ENCODE measurements at regions not wholly inside any gene's neighbourhood (a gene's known extent, or its start where the extent isn't known, plus 50 kb on each side); places are given as distances from the start of the nearest gene placed in this dataset.

DNA sequence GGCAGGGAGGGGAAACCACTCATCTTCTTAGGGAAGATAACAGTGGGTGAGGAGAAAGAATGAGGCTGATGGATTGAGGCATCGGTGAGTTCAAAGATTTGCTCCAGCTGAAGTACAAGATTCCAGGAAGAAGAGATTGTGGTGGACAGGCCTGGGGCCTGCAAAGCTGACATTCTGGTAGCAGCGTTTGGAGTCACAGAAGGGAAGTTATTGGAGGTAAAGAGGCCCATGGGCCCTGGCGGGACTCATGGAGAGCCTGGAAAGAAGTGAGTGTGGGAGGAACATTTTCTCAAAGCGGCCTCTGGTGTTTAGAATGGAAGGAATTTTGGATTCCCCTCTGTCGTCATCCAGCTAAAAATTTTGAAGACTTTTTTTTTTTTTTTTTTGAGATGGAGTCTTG is 160.0 kb upstream of the KLF6 start:
- no peak overlapping the region for H3K27ac Mint-ChIP-seq
- H3K9me3 Mint-ChIP-seq, result no peaks in the 10 kb centered on the region
- H3K27me3 Mint-ChIP-seq, result peaks cover 16% of the 10 kb centered on the region
- H3K4me3 Mint-ChIP-seq, result no peak overlapping the region
- intact Hi-C loops (cut with micrococcal nuclease), result no loop called here
- no peaks in the 10 kb centered on the region for H3K36me3 Mint-ChIP-seq (ENCODE audit: low read depth)
- H3K4me1 Mint-ChIP-seq (ENCODE audit: low read depth), result peaks cover 38% of the 10 kb centered on the region

- H3K36me3 Mint-ChIP-seq (ENCODE audit: low read depth), result no peaks in the 10 kb centered on the region
- H3K9me3 Mint-ChIP-seq, result no peaks in the 10 kb centered on the region
- no peak overlapping the region for H3K4me3 Mint-ChIP-seq
- intact Hi-C loops (cut with micrococcal nuclease), result no loop called here
- H3K27ac Mint-ChIP-seq, result no peak overlapping the region
- H3K4me1 Mint-ChIP-seq (ENCODE audit: low read depth), result peaks cover 38% of the 10 kb centered on the region
- H3K27me3 Mint-ChIP-seq, result peaks cover 13% of the 10 kb centered on the region
Observed at GRCh38 chr10:3944591-3944990, 159.6 kb upstream of the KLF6 start.

DNA sequence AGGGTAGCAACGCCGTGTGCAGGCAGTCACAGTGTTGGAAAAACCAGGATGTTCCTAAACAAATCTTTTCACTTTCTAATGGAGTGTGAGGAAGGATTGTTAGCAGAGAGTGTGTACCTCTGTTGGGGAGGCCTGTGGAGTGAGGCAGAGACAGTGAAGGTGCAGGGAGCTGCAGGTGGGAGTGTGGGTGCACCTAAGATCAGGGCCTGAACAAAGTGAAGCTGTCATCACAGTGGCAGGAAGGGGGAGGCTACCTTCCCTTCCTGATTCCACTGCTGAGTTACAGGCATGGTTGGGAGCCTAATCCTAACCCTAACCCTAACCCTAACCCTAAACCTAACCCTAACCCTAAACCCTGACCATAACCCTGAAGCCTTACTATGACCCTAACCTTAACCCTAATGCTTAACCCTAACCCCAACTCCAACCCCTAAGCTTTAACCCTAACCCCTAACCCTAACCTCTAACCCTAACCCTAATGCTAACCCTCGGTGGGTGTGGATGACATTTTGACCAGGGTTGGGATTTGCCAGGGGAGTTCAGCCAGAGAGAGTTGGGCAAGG is 158.8 kb upstream of the KLF6 start:
- peak overlapping the region; percentile 62 for H3K27ac Mint-ChIP-seq
- H3K36me3 Mint-ChIP-seq (ENCODE audit: low read depth), result no peaks in the 10 kb centered on the region
- H3K27me3 Mint-ChIP-seq, result peaks cover 11% of the 10 kb centered on the region
- H3K4me1 Mint-ChIP-seq (ENCODE audit: low read depth), result peaks cover 36% of the 10 kb centered on the region
- H3K4me3 Mint-ChIP-seq, result no peak overlapping the region
- no peaks in the 10 kb centered on the region for H3K9me3 Mint-ChIP-seq
- intact Hi-C loops (cut with micrococcal nuclease), result no loop called here

GRCh38 chr10:3942937-3943489 is 158.0 kb upstream of the KLF6 start:
- peak overlapping the region; percentile 62 for H3K27ac Mint-ChIP-seq
- no peaks in the 10 kb centered on the region for H3K9me3 Mint-ChIP-seq
- peaks cover 5% of the 10 kb centered on the region for H3K27me3 Mint-ChIP-seq
- H3K4me1 Mint-ChIP-seq (ENCODE audit: low read depth), result peaks cover 30% of the 10 kb centered on the region
- no peak overlapping the region for H3K4me3 Mint-ChIP-seq
- intact Hi-C loops (cut with micrococcal nuclease), result no loop called here
- no peaks in the 10 kb centered on the region for H3K36me3 Mint-ChIP-seq (ENCODE audit: low read depth)

- Mint-ChIP-seq H3K36me3 (ENCODE audit: low read depth) (no peaks in the 10 kb centered on the region), H3K9me3 (peaks cover 6% of the 10 kb centered on the region), H3K4me1 (ENCODE audit: low read depth) (peaks cover 22% of the 10 kb centered on the region), H3K27ac (peak overlapping the region; percentile 62), H3K4me3 (no peak overlapping the region), H3K27me3 (peaks cover 2% of the 10 kb centered on the region)
- intact Hi-C loops (cut with micrococcal nuclease), result no loop called here
Observed at GRCh38 chr10:3941676-3942075, 156.7 kb upstream of the KLF6 start.

GRCh38 chr10:3936422-3937040 is 151.5 kb upstream of the KLF6 start:
- Mint-ChIP-seq H3K36me3 (ENCODE audit: low read depth) (no peaks in the 10 kb centered on the region), H3K27ac (no peak overlapping the region), H3K4me3 (no peak overlapping the region), H3K4me1 (ENCODE audit: low read depth) (peaks cover 31% of the 10 kb centered on the region), H3K9me3 (peaks cover 15% of the 10 kb centered on the region), H3K27me3 (no peaks in the 10 kb centered on the region)
- intact Hi-C loops (cut with micrococcal nuclease), result no loop called here

- intact Hi-C loops (cut with micrococcal nuclease), result no loop called here
- Mint-ChIP-seq H3K36me3 (ENCODE audit: low read depth) (no peaks in the 10 kb centered on the region), H3K27ac (no peak overlapping the region), H3K4me3 (no peak overlapping the region), H3K4me1 (ENCODE audit: low read depth) (peaks cover 37% of the 10 kb centered on the region), H3K9me3 (peaks cover 15% of the 10 kb centered on the region), H3K27me3 (peaks cover 2% of the 10 kb centered on the region)
Observed at GRCh38 chr10:3935933-3936359, 150.9 kb upstream of the KLF6 start.

DNA sequence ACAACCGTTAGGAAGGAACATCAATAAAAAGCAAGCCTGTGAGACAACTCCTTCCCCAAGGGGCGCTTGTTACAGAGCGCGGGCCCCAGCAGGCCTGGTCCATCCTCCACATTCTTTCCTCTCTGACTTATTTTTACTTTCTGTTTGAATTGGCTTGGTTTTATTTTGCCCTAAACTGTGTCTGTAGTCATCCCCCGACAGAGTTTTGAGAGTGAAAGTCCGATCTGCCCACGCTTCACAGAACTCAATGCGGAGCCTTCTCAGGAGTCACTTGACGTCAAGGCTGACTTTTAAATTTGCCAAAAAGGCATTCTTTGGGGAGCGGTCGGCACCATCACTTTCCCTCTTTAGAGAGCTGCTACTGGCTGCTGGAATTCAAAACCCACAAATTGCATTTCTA is 150.1 kb upstream of the KLF6 start:
- no peak overlapping the region for H3K4me3 Mint-ChIP-seq
- H3K4me1 Mint-ChIP-seq (ENCODE audit: low read depth), result peaks cover 42% of the 10 kb centered on the region
- H3K27me3 Mint-ChIP-seq, result peaks cover 2% of the 10 kb centered on the region
- intact Hi-C loops (cut with micrococcal nuclease), result no loop called here
- H3K9me3 Mint-ChIP-seq, result peaks cover 15% of the 10 kb centered on the region
- H3K36me3 Mint-ChIP-seq (ENCODE audit: low read depth), result no peaks in the 10 kb centered on the region
- H3K27ac Mint-ChIP-seq, result no peak overlapping the region

- intact Hi-C loops (cut with micrococcal nuclease), result no loop called here
- H3K4me3 Mint-ChIP-seq, result no peak overlapping the region
- H3K27me3 Mint-ChIP-seq, result peaks cover 2% of the 10 kb centered on the region
- peak overlapping the region; percentile 79 for H3K27ac Mint-ChIP-seq
- peaks cover 48% of the 10 kb centered on the region for H3K4me1 Mint-ChIP-seq (ENCODE audit: low read depth)
- H3K9me3 Mint-ChIP-seq, result peaks cover 15% of the 10 kb centered on the region
- no peaks in the 10 kb centered on the region for H3K36me3 Mint-ChIP-seq (ENCODE audit: low read depth)
Observed at GRCh38 chr10:3933733-3934132, 148.7 kb upstream of the KLF6 start.

- H3K4me3 Mint-ChIP-seq, result no peak overlapping the region
- no peaks in the 10 kb centered on the region for H3K36me3 Mint-ChIP-seq (ENCODE audit: low read depth)
- H3K4me1 Mint-ChIP-seq (ENCODE audit: low read depth), result peaks cover 48% of the 10 kb centered on the region
- intact Hi-C loops (cut with micrococcal nuclease), result no loop called here
- H3K27me3 Mint-ChIP-seq, result peaks cover 2% of the 10 kb centered on the region
- H3K27ac Mint-ChIP-seq, result peak overlapping the region; percentile 79
- peaks cover 15% of the 10 kb centered on the region for H3K9me3 Mint-ChIP-seq
Observed at GRCh38 chr10:3932597-3933375, 147.8 kb upstream of the KLF6 start.

- H3K4me1 Mint-ChIP-seq (ENCODE audit: low read depth), result peaks cover 48% of the 10 kb centered on the region
- H3K27me3 Mint-ChIP-seq, result peaks cover 2% of the 10 kb centered on the region
- H3K4me3 Mint-ChIP-seq, result no peak overlapping the region
- intact Hi-C loops (cut with micrococcal nuclease), result no loop called here
- peaks cover 11% of the 10 kb centered on the region for H3K9me3 Mint-ChIP-seq
- H3K27ac Mint-ChIP-seq, result peak overlapping the region; percentile 79
- no peaks in the 10 kb centered on the region for H3K36me3 Mint-ChIP-seq (ENCODE audit: low read depth)
Observed at GRCh38 chr10:3931901-3932300, 146.9 kb upstream of the KLF6 start.

DNA sequence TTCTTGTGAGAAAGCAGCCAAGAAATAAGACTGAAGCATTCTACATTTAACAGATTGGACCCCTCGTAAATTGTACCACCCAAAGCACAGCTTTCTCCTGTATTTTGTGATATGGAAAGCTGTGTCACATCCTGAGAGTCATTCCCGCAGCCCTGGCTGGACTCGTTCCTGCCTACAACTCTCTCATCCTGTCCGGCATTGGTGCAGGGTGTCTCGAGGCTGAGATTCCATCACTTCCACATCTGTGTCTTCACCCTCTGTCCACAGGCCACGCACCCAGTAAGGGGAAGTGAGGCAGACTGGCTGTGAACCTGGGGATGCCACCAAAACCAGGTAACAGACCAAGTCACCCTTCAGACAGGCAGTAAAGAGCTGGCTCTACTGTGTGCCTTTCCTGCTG is 146.2 kb upstream of the KLF6 start:
- Mint-ChIP-seq H3K27me3 (peaks cover 2% of the 10 kb centered on the region), H3K4me3 (no peak overlapping the region), H3K9me3 (peaks cover 5% of the 10 kb centered on the region), H3K4me1 (ENCODE audit: low read depth) (peaks cover 48% of the 10 kb centered on the region), H3K36me3 (ENCODE audit: low read depth) (no peaks in the 10 kb centered on the region), H3K27ac (peak overlapping the region; percentile 79)
- intact Hi-C loops (cut with micrococcal nuclease), result no loop called here

- Mint-ChIP-seq H3K27me3 (peaks cover 2% of the 10 kb centered on the region), H3K9me3 (no peaks in the 10 kb centered on the region), H3K4me3 (no peak overlapping the region), H3K4me1 (ENCODE audit: low read depth) (peaks cover 43% of the 10 kb centered on the region), H3K27ac (no peak overlapping the region), H3K36me3 (ENCODE audit: low read depth) (no peaks in the 10 kb centered on the region)
- intact Hi-C loops (cut with micrococcal nuclease), result no loop called here
Observed at GRCh38 chr10:3928569-3928968, 143.6 kb upstream of the KLF6 start.

- peaks cover 38% of the 10 kb centered on the region for H3K4me1 Mint-ChIP-seq (ENCODE audit: low read depth)
- H3K27ac Mint-ChIP-seq, result no peak overlapping the region
- H3K36me3 Mint-ChIP-seq (ENCODE audit: low read depth), result no peaks in the 10 kb centered on the region
- no peak overlapping the region for H3K4me3 Mint-ChIP-seq
- H3K27me3 Mint-ChIP-seq, result peaks cover 2% of the 10 kb centered on the region
- no peaks in the 10 kb centered on the region for H3K9me3 Mint-ChIP-seq
- intact Hi-C loops (cut with micrococcal nuclease), result no loop called here
Observed at GRCh38 chr10:3928078-3928477, 143.1 kb upstream of the KLF6 start.
